Vagina (tissue), 2 donors: ENCODE measurements at regions not wholly inside any gene's neighbourhood (a gene's known extent, or its start where the extent isn't known, plus 50 kb on each side); places are given as distances from the start of the nearest gene placed in this dataset.

Source experiments
- DNase-seq, 2 donors: peaks; one replicate each; pipeline ENCODE4 v3.0.0-alpha.2; 2017; ENCODE audit errors: extremely low spot score in 2 of 2
- H3K27ac ChIP-seq: fragments of 200-600 bp; sonication (generic); one replicate; pipeline ENCODE4 v1.5.1; 2019
- H3K27me3 ChIP-seq: fragments of 200-600 bp; sonication (generic); one replicate; pipeline ENCODE4 v1.5.1; 2019
- H3K36me3 ChIP-seq, 2 donors: fragments of 200-600 bp; sonication (generic); one replicate each; pipeline ENCODE4 v1.5.1; 2017 to 2019
- H3K4me1 ChIP-seq: fragments of 200-600 bp; sonication (generic); one replicate; pipeline ENCODE4 v1.5.1; 2019
- H3K4me3 ChIP-seq, 2 donors: fragments of 200-600 bp; sonication (generic); 1 replicate in 1 of 2; 2 replicates in 1 of 2; pipeline ENCODE4 v1.5.1; 2016 to 2019
- H3K9me3 ChIP-seq: fragments of 200-600 bp; sonication (generic); one replicate; pipeline ENCODE4 v1.5.1; 2019
- POLR2A ChIP-seq, 2 donors: fragments of 450-650 bp; IDR thresholded peaks; one replicate each; pipeline ENCODE4 v1.6.1; 2017; ENCODE audit warnings: antibody characterized with exemption in 2 of 2, mild to moderate bottlenecking in 2 of 2, moderate library complexity in 2 of 2
- POLR2AphosphoS5 ChIP-seq, 2 donors: sonication (generic); formaldehyde crosslinking; IDR thresholded peaks; one replicate each; pipeline ENCODE4 v1.9.0; 2017; ENCODE audit warnings: antibody characterized with exemption in 2 of 2, mild to moderate bottlenecking in 2 of 2, low read depth in 1 of 2; ENCODE audit not compliant: insufficient read depth in 1 of 2
- intact Hi-C: fragments of 100-400 bp; cut with DNase I; formaldehyde crosslinking; loops from one replicate; pipeline ENCODE4 v1.15.1; 2023
- TF ChIP-seq, protein P1 (sequence below), 3 experiments: fragments of 450-650 bp in 2 of 3; fragments of 200-600 bp in 1 of 3; sonication (generic) in 1 of 3; IDR thresholded peaks; one replicate each; pipeline ENCODE4 v1.5.1; 2017 to 2019; ENCODE audit warnings: antibody characterized with exemption in 3 of 3, mild to moderate bottlenecking in 2 of 3, moderate library complexity in 2 of 3

DNA sequence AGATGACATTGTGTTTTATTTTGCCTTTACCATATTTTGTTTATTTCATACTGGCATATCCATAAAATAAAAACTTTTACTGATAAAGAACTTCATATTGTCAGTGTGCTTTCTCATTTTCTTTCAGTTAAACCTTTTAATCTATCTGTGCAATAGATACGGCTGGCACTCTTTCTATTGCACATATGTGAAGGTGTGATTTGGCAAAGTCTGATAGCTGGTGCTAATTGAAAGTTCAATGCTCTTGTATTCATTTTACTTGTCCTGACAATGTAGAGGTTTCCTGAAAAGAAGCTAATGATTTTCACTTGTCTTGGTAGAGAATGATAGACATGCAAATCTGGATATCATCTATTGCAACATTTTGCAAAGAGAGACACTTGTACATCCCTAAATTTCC is 467.0 kb downstream of the NSUN3 start:
- no peaks in the 10 kb centered on the region for H3K27me3 ChIP-seq
- intact Hi-C loops: no loop called here
- no peaks in the 10 kb centered on the region for H3K36me3 ChIP-seq
- H3K4me3 ChIP-seq: no peak overlapping the region
- H3K9me3 ChIP-seq: no peaks in the 10 kb centered on the region
- no peak overlapping the region for H3K27ac ChIP-seq
- H3K4me1 ChIP-seq: no peaks in the 10 kb centered on the region
- no peak for DNase-seq
- no peak for TF ChIP-seq POLR2AphosphoS5 (IDR thresholded peaks at IDR 0.05; ENCODE audit: insufficient read depth in 1 of 2, low read depth in 1 of 2)
- TF ChIP-seq, protein P1, sequence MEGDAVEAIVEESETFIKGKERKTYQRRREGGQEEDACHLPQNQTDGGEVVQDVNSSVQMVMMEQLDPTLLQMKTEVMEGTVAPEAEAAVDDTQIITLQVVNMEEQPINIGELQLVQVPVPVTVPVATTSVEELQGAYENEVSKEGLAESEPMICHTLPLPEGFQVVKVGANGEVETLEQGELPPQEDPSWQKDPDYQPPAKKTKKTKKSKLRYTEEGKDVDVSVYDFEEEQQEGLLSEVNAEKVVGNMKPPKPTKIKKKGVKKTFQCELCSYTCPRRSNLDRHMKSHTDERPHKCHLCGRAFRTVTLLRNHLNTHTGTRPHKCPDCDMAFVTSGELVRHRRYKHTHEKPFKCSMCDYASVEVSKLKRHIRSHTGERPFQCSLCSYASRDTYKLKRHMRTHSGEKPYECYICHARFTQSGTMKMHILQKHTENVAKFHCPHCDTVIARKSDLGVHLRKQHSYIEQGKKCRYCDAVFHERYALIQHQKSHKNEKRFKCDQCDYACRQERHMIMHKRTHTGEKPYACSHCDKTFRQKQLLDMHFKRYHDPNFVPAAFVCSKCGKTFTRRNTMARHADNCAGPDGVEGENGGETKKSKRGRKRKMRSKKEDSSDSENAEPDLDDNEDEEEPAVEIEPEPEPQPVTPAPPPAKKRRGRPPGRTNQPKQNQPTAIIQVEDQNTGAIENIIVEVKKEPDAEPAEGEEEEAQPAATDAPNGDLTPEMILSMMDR (IDR thresholded peaks at IDR 0.05): no peak
- no peak for TF ChIP-seq POLR2A (IDR thresholded peaks at IDR 0.05)

GRCh38 chr3:94532951-94533350 is 470.1 kb downstream of the NSUN3 start:
- H3K36me3 ChIP-seq: no peaks in the 10 kb centered on the region
- TF ChIP-seq POLR2AphosphoS5 (IDR thresholded peaks at IDR 0.05; ENCODE audit: insufficient read depth in 1 of 2, low read depth in 1 of 2): no peak
- no peak for TF ChIP-seq POLR2A (IDR thresholded peaks at IDR 0.05)
- TF ChIP-seq, protein P1 (IDR thresholded peaks at IDR 0.05): no peak
- intact Hi-C loops: no loop called here
- H3K9me3 ChIP-seq: no peaks in the 10 kb centered on the region
- H3K27ac ChIP-seq: no peak overlapping the region
- H3K27me3 ChIP-seq: no peaks in the 10 kb centered on the region
- H3K4me3 ChIP-seq: no peak overlapping the region
- H3K4me1 ChIP-seq: no peaks in the 10 kb centered on the region
- DNase-seq: no peak

DNA sequence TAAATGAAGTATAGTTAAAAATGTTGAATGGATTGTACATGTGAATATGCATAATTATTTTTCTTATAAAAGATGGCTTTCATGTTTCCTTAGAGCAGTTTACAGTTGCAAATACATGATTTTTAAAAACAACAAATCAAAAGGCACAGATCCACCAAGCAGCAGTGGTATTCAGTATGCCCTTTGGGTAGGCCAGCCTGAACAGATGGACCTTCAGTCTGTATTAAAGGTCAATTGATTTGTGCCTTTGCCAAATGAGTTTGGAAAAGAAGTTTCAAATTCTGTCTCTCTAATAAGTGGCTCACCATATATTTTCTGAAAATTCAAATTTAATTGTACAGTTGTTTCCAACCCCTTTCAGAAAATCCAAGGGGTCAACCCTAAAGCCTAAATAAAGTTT is 477.1 kb downstream of the NSUN3 start:
- TF ChIP-seq POLR2AphosphoS5 (IDR thresholded peaks at IDR 0.05; ENCODE audit: insufficient read depth in 1 of 2, low read depth in 1 of 2) (no peak), POLR2A (IDR thresholded peaks at IDR 0.05) (no peak)
- TF ChIP-seq, protein P1 (IDR thresholded peaks at IDR 0.05): no peak
- no peak for DNase-seq
- Histone ChIP-seq H3K4me3 (no peak overlapping the region), H3K9me3 (no peaks in the 10 kb centered on the region), H3K27ac (no peak overlapping the region), H3K36me3 (no peaks in the 10 kb centered on the region), H3K4me1 (no peaks in the 10 kb centered on the region), H3K27me3 (no peaks in the 10 kb centered on the region)
- intact Hi-C loops: no loop called here

DNA sequence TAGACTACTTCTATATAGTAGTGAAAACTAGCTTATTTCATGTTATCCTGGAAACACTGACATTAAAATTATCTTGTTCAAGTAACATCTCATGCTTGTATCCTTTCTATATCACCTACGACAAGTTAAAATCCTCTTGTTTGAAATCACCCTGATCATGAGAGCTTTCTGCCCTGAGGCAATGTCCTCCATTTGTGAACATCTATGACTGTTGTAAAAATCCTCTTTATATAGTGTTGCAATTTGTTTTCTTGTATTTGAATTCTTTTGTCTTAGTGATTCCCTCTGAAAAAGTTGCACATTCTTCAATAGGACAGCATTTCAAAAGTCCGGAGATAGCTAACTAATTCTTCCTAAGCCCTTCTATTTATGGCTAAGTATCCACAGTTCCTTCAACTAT is 480.3 kb downstream of the NSUN3 start:
- no peak for DNase-seq
- Histone ChIP-seq H3K4me1 (no peaks in the 10 kb centered on the region), H3K27ac (no peak overlapping the region), H3K36me3 (no peaks in the 10 kb centered on the region), H3K27me3 (no peaks in the 10 kb centered on the region), H3K9me3 (no peaks in the 10 kb centered on the region), H3K4me3 (no peak overlapping the region)
- no peak for TF ChIP-seq POLR2A (IDR thresholded peaks at IDR 0.05)
- TF ChIP-seq, protein P1 (IDR thresholded peaks at IDR 0.05): no peak
- no peak for TF ChIP-seq POLR2AphosphoS5 (IDR thresholded peaks at IDR 0.05; ENCODE audit: insufficient read depth in 1 of 2, low read depth in 1 of 2)
- intact Hi-C loops: no loop called here

DNA sequence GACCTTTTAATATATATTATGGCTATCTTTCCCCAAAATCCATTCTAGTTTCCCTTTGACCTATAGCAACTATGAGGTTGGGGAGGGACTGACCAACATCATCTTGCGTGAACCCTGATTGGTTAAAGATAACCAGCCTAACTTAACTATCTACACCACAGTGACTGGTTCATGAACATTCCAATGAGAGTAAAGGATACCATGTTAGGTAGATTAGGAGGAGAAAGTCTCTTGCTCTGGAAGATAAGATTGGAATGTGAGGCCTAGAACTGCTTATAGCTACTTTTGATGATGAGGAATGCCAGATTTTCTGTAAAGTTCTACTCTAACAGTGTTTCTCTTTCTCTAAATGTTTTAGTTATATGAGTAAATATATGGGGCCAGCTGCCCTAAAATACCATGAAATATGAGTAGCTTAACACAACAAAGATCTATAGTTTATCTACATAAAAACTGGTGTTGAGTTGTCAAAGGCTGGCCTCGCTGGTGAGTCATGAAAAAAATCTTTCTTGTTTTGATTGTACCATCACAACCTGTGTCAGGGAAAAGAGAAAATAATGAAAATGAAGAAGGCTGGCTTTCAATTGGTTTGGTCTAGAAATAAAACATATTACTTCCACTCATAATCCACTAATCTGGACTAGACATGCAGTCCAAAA is 481.4 kb downstream of the NSUN3 start:
- TF ChIP-seq POLR2AphosphoS5 (IDR thresholded peaks at IDR 0.05; ENCODE audit: insufficient read depth in 1 of 2, low read depth in 1 of 2) (no peak), POLR2A (IDR thresholded peaks at IDR 0.05) (no peak)
- TF ChIP-seq, protein P1 (IDR thresholded peaks at IDR 0.05): no peak

More for the DNA sequence above, 481.4 kb downstream of the NSUN3 start:
- no peak overlapping the region for H3K4me3 ChIP-seq
- intact Hi-C loops: no loop called here
- H3K9me3 ChIP-seq: no peaks in the 10 kb centered on the region
- DNase-seq: no peak
- no peak overlapping the region for H3K27ac ChIP-seq
- no peaks in the 10 kb centered on the region for H3K4me1 ChIP-seq
- no peaks in the 10 kb centered on the region for H3K27me3 ChIP-seq
- H3K36me3 ChIP-seq: no peaks in the 10 kb centered on the region
